SK-N-SH treated with all-trans-retinoic acid at 6 μM for 48 hours (cell line): ENCODE measurements at regions not wholly inside any gene's neighbourhood (a gene's known extent, or its start where the extent isn't known, plus 50 kb on each side); places are given as distances from the start of the nearest gene placed in this dataset.
"Not testable (repeated sequence)": the region's sequence is repeated elsewhere in the genome, so short reads cannot be mapped to it uniquely, and the experiment has no call there.

Experiments used
- ATAC-seq: fragments of 200-7000 bp; cut with Tn5 transposase; 3 replicates; pipeline ENCODE4 v1.9.1; 2020; ENCODE audit warnings: mild to moderate bottlenecking, moderate library complexity
- ARNTL ChIP-seq: fragments of 450-650 bp; formaldehyde crosslinking; IDR thresholded peaks from 2 replicates; pipeline ENCODE4 v1.5.0; 2020; ENCODE audit warnings: low read depth, mild to moderate bottlenecking, moderate library complexity, borderline replicate concordance
- BACH2 ChIP-seq: fragments of 250-450 bp; sonication (Bioruptor Pico); IDR thresholded peaks from 2 replicates; pipeline ENCODE4 v1.9.0; 2021; ENCODE audit warnings: mild to moderate bottlenecking, borderline replicate concordance
- CSDC2 ChIP-seq: fragments of 250-450 bp; sonication (Bioruptor Pico); IDR thresholded peaks from 2 replicates; pipeline ENCODE4 v1.5.0; 2020; ENCODE audit warnings: mild to moderate bottlenecking, moderate library complexity
- ESRRG ChIP-seq: fragments of 250-450 bp; sonication (Bioruptor Pico); IDR thresholded peaks from 2 replicates; pipeline ENCODE4 v1.6.1; 2021; ENCODE audit warnings: mild to moderate bottlenecking
- GLIS3 ChIP-seq: fragments of 250-450 bp; sonication (Bioruptor Pico); IDR thresholded peaks from 2 replicates; pipeline ENCODE4 v1.5.0; 2020; ENCODE audit warnings: mild to moderate bottlenecking, moderate library complexity
- ISL1 ChIP-seq: fragments of 250-450 bp; sonication (Bioruptor Pico); IDR thresholded peaks from 2 replicates; pipeline ENCODE4 v2.1.2; 2022; ENCODE audit warnings: mild to moderate bottlenecking, moderate library complexity
- PPARA ChIP-seq: fragments of 250-450 bp; sonication (Bioruptor Pico); IDR thresholded peaks from 2 replicates; pipeline ENCODE4 v1.5.0; 2020; ENCODE audit warnings: mild to moderate bottlenecking, borderline replicate concordance
- RARB ChIP-seq: fragments of 250-450 bp; sonication (Bioruptor Pico); IDR thresholded peaks from 2 replicates; pipeline ENCODE4 v1.8.0; 2021; ENCODE audit warnings: mild to moderate bottlenecking, moderate library complexity
- SNAI2 ChIP-seq: fragments of 250-450 bp; sonication (Bioruptor Pico); IDR thresholded peaks from 2 replicates; pipeline ENCODE4 v1.5.0; 2020; ENCODE audit warnings: mild to moderate bottlenecking, moderate library complexity
- TCF4 ChIP-seq: fragments of 250-450 bp; sonication (Bioruptor Pico); IDR thresholded peaks from 2 replicates; pipeline ENCODE4 v1.8.0; 2021; ENCODE audit warnings: mild to moderate bottlenecking, moderate library complexity, borderline replicate concordance
- TOX ChIP-seq: fragments of 250-450 bp; sonication (Bioruptor Pico); IDR thresholded peaks from 2 replicates; pipeline ENCODE4 v1.8.0; 2021; ENCODE audit warnings: mild to moderate bottlenecking, moderate library complexity, borderline replicate concordance
- ZC3H10 ChIP-seq: fragments of 250-450 bp; sonication (Bioruptor Pico); IDR thresholded peaks from 2 replicates; pipeline ENCODE4 v1.5.1; 2021; ENCODE audit warnings: mild to moderate bottlenecking, moderate library complexity
- ZFP3 ChIP-seq: fragments of 250-450 bp; sonication (Bioruptor Pico); IDR thresholded peaks from 2 replicates; pipeline ENCODE4 v1.5.0; 2020; ENCODE audit warnings: mild to moderate bottlenecking, moderate library complexity
- ZFP30 ChIP-seq: fragments of 450-650 bp; formaldehyde crosslinking; IDR thresholded peaks from 2 replicates; pipeline ENCODE4 v1.5.0; 2022; ENCODE audit warnings: mild to moderate bottlenecking, moderate library complexity
- ZNF565 ChIP-seq: fragments of 450-650 bp; formaldehyde crosslinking; conservative IDR thresholded peaks from 2 replicates; pipeline ENCODE4 v1.5.0; 2020; ENCODE audit warnings: low read depth, mild to moderate bottlenecking, moderate library complexity
- ZNF70 ChIP-seq: fragments of 450-650 bp; formaldehyde crosslinking; IDR thresholded peaks from 2 replicates; pipeline ENCODE4 v1.5.0; 2020; ENCODE audit warnings: mild to moderate bottlenecking, moderate library complexity
- ZNF8 ChIP-seq: fragments of 450-650 bp; formaldehyde crosslinking; IDR thresholded peaks from 2 replicates; pipeline ENCODE4 v1.5.0; 2020; ENCODE audit warnings: mild to moderate bottlenecking, moderate library complexity
- TF ChIP-seq, protein P1 (sequence below): fragments of 250-450 bp; sonication (Bioruptor Pico); IDR thresholded peaks from 2 replicates; pipeline ENCODE4 v1.5.1; 2021; ENCODE audit warnings: mild to moderate bottlenecking, moderate library complexity
- TF ChIP-seq, protein P2 (sequence below): fragments of 250-450 bp; sonication (Bioruptor Pico); IDR thresholded peaks from 2 replicates; pipeline ENCODE4 v1.8.0; 2021; ENCODE audit warnings: low read depth, mild to moderate bottlenecking, moderate library complexity, borderline replicate concordance
- TF ChIP-seq, protein P3 (sequence below): fragments of 250-450 bp; sonication (Bioruptor Pico); IDR thresholded peaks from 2 replicates; pipeline ENCODE4 v1.5.1; 2020; ENCODE audit warnings: low read depth, mild to moderate bottlenecking, moderate library complexity
- TF ChIP-seq, protein P4 (sequence below): fragments of 250-450 bp; sonication (Bioruptor Pico); IDR thresholded peaks from 2 replicates; pipeline ENCODE4 v1.8.0; 2020; ENCODE audit warnings: mild to moderate bottlenecking, moderate library complexity, borderline replicate concordance

DNA sequence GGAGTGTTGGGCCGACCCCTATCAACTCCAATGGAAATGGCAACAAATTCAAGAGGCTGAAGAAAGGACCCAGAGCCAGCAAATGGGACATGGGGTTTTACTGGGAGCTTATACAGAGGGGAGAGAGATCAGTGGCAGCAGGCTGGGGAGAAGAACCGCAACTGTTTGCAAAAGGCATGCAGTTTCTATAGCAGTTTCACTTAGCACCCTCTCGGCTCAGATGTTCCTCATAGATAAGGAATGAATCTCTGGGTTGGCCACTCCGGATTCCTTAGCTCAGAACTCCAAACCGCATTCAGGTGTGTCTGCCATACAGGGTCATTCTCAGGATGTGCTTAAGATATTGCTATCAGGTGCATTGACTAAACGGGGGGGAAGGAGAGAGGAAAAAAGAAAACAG is 71.1 kb upstream of the RPL38 start:
- TF ChIP-seq CSDC2 (no peak), TCF4 (CRISPR knock-in tag) (no peak), ZNF8 (no peak), ZC3H10 (CRISPR knock-in tag) (no peak), ISL1 (CRISPR knock-in tag) (no peak), ZNF565 (CRISPR knock-in tag) (no peak), ZFP3 (CRISPR knock-in tag) (no peak), ZNF70 (CRISPR knock-in tag) (no peak), RARB (CRISPR knock-in tag) (no peak)
- TF ChIP-seq, protein P1, sequence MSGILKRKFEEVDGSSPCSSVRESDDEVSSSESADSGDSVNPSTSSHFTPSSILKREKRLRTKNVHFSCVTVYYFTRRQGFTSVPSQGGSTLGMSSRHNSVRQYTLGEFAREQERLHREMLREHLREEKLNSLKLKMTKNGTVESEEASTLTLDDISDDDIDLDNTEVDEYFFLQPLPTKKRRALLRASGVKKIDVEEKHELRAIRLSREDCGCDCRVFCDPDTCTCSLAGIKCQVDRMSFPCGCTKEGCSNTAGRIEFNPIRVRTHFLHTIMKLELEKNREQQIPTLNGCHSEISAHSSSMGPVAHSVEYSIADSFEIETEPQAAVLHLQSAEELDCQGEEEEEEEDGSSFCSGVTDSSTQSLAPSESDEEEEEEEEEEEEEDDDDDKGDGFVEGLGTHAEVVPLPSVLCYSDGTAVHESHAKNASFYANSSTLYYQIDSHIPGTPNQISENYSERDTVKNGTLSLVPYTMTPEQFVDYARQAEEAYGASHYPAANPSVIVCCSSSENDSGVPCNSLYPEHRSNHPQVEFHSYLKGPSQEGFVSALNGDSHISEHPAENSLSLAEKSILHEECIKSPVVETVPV (CRISPR knock-in tag) = no peak
- ATAC-seq = no peak

DNA sequence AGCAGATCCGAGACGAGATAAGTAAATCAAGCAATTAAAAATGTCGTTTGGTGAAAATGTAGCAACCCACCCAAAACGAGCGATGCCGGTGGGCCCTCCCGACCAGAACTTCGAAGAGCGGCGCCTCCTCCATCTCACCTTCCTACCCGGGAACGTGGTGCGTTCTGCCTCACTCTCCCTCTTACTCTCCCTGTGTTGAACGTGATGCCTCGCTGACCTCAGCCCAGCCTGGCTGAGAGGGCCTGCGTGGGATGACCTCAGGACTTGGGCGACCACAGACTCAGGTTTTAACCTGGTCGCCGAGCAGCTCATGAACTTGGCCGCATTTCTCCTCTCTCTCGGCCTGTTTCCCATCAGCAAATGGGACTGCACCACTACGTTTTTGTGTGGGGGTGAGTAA is 69.7 kb upstream of the RPL38 start:
- ATAC-seq = no peak
- TF ChIP-seq PPARA (CRISPR knock-in tag) (no peak), ZNF70 (CRISPR knock-in tag) (no peak), ESRRG (no peak), ZNF8 (no peak), SNAI2 (CRISPR knock-in tag) (no peak), ISL1 (CRISPR knock-in tag) (no peak), BACH2 (CRISPR knock-in tag) (no peak), GLIS3 (CRISPR knock-in tag) (no peak), ZFP3 (CRISPR knock-in tag) (no peak), TOX (CRISPR knock-in tag) (no peak)
- TF ChIP-seq, protein P1 (CRISPR knock-in tag) = no peak
- TF ChIP-seq, protein P2, sequence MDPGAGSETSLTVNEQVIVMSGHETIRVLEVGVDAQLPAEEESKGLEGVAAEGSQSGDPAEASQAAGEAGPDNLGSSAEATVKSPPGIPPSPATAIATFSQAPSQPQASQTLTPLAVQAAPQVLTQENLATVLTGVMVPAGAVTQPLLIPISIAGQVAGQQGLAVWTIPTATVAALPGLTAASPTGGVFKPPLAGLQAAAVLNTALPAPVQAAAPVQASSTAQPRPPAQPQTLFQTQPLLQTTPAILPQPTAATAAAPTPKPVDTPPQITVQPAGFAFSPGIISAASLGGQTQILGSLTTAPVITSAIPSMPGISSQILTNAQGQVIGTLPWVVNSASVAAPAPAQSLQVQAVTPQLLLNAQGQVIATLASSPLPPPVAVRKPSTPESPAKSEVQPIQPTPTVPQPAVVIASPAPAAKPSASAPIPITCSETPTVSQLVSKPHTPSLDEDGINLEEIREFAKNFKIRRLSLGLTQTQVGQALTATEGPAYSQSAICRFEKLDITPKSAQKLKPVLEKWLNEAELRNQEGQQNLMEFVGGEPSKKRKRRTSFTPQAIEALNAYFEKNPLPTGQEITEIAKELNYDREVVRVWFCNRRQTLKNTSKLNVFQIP (CRISPR knock-in tag) = no peak
- TF ChIP-seq, protein P3, sequence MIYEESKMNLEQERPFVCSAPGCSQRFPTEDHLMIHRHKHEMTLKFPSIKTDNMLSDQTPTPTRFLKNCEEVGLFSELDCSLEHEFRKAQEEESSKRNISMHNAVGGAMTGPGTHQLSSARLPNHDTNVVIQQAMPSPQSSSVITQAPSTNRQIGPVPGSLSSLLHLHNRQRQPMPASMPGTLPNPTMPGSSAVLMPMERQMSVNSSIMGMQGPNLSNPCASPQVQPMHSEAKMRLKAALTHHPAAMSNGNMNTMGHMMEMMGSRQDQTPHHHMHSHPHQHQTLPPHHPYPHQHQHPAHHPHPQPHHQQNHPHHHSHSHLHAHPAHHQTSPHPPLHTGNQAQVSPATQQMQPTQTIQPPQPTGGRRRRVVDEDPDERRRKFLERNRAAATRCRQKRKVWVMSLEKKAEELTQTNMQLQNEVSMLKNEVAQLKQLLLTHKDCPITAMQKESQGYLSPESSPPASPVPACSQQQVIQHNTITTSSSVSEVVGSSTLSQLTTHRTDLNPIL (CRISPR knock-in tag) = no peak

DNA sequence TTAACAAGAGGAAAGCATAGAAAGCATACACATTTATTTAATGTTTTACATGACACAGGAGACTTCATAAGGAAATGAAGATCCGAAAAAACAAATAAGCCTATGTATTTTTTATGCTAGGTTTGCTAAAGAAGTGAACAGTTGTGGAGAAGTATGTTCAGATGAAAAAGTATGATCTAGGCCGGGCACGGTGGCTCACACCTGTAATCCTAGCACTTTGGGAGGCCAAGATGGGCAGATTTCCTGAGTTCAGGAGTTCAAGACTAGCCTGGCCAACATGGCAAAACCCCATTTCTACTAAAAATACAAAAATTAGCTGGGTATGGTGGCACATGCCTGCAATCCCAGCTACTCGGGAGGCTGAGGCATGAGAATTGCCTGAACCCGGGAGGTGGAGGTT is 69.2 kb upstream of the RPL38 start:
- ATAC-seq = not testable (repeated sequence)

DNA sequence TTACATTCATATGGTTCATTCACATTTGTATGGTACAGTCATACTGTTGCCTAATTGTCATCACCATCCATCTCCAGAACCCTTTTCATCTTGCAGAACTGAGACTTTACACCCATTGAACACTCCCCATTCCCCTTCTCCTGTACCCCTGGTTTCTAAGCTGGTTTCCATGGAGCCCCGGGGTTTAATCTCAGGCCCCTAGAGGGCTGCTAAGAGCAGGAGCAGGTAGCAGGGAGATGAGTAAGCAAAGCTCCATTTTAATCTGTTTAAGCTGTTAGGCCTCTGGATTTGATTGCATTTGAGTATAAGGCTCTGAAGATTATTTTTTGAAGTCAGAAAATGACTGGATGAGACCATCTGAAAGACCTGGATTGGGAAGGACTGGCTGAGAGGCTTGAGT is 68.5 kb upstream of the RPL38 start:
- no peak for ATAC-seq
- no peak for TF ChIP-seq RARB (CRISPR knock-in tag)
- TF ChIP-seq, protein P4, sequence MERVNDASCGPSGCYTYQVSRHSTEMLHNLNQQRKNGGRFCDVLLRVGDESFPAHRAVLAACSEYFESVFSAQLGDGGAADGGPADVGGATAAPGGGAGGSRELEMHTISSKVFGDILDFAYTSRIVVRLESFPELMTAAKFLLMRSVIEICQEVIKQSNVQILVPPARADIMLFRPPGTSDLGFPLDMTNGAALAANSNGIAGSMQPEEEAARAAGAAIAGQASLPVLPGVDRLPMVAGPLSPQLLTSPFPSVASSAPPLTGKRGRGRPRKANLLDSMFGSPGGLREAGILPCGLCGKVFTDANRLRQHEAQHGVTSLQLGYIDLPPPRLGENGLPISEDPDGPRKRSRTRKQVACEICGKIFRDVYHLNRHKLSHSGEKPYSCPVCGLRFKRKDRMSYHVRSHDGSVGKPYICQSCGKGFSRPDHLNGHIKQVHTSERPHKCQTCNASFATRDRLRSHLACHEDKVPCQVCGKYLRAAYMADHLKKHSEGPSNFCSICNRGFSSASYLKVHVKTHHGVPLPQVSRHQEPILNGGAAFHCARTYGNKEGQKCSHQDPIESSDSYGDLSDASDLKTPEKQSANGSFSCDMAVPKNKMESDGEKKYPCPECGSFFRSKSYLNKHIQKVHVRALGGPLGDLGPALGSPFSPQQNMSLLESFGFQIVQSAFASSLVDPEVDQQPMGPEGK (CRISPR knock-in tag) = no peak
- no peak for TF ChIP-seq GLIS3 (CRISPR knock-in tag)

DNA sequence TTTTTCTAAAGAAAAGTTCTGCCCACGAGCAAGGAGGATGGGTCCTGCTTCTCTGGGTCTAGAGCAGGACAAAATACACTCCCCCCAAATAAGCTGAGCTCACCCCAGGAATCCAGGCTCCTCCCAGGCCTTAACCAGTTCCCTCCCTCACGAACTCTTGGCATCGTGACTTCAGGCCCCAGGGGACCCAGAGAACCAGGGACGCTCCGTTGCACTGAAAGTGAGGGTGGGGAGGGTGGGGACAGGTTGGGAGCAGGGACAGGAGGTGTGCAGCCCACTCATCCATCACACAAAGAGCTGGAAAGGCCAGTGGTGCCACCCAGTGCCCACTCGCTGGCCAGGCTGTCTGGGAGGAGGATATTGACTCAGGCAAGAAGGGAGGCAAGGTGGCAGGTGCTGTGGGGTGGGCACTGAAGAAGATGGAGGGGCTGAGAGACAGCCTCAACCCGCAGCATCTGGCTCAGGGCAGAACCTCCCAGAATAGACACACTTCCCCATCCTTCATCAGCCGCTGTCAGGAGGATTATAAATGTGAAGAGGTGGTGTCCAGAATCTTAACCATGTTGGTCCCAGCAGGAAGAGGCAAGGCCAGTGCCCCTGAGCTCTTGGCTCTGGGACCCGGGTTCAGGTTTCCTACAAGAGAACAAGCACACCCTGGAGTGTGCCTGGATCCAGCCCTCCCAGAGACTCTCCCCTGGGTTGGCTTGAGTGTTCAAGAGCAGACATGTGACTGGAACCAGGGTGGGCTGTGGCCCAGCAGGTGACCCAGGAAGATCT is 67.9 kb upstream of the RPL38 start:
- TF ChIP-seq GLIS3 (CRISPR knock-in tag) = no peak
- TF ChIP-seq, protein P1 (CRISPR knock-in tag) = no peak
- no peak for TF ChIP-seq ZC3H10 (CRISPR knock-in tag)
- no peak for TF ChIP-seq BACH2 (CRISPR knock-in tag)
- no peak for TF ChIP-seq ZFP30 (CRISPR knock-in tag)
- TF ChIP-seq ZNF8 = no peak
- no peak for TF ChIP-seq ISL1 (CRISPR knock-in tag)
- TF ChIP-seq, protein P4 (CRISPR knock-in tag) = no peak
- no peak for TF ChIP-seq TCF4 (CRISPR knock-in tag)
- no peak for TF ChIP-seq ARNTL (CRISPR knock-in tag)
- TF ChIP-seq RARB (CRISPR knock-in tag) = no peak
- ATAC-seq = no peak
